GM23338 (cell line): ENCODE measurements at regions not wholly inside any gene's neighbourhood (a gene's known extent, or its start where the extent isn't known, plus 50 kb on each side); places are given as distances from the start of the nearest gene placed in this dataset.

Source experiments
- CREB1 ChIP-seq: fragments of 250-450 bp; sonication (Bioruptor Pico); IDR thresholded peaks from 2 replicates; pipeline ENCODE4 v1.5.0; 2020; ENCODE audit warnings: low read depth, mild to moderate bottlenecking, moderate library complexity
- ETS1 ChIP-seq: IDR thresholded peaks from 2 replicates; pipeline ENCODE4 v1.6.1; 2016; ENCODE audit warnings: antibody characterized with exemption
- EZH2 ChIP-seq: fragments of 200-600 bp; sonication (generic); IDR thresholded peaks from one replicate; pipeline ENCODE4 v1.8.0; 2017; ENCODE audit warnings: antibody characterized with exemption, mild to moderate bottlenecking, low read depth; ENCODE audit not compliant: unreplicated experiment
- EZH2phosphoT487 ChIP-seq: fragments of 200-600 bp; sonication (generic); IDR thresholded peaks from one replicate; pipeline ENCODE4 v1.8.1; 2018; ENCODE audit warnings: antibody characterized with exemption; ENCODE audit not compliant: unreplicated experiment
- JUNB ChIP-seq: IDR thresholded peaks from one replicate; pipeline ENCODE4 v1.6.1; 2016; ENCODE audit warnings: antibody characterized with exemption; ENCODE audit not compliant: unreplicated experiment
- POLR2AphosphoS5 ChIP-seq: IDR thresholded peaks from 2 replicates; pipeline ENCODE4 v1.6.1; 2016; ENCODE audit warnings: antibody characterized with exemption, low read depth
- STAT1 ChIP-seq: IDR thresholded peaks from one replicate; pipeline ENCODE4 v1.6.1; 2016; ENCODE audit warnings: antibody characterized with exemption; ENCODE audit not compliant: unreplicated experiment
- ZNF114 ChIP-seq: fragments of 250-450 bp; sonication (Bioruptor Pico); IDR thresholded peaks from 2 replicates; pipeline ENCODE4 v1.5.0; 2020; ENCODE audit warnings: mild to moderate bottlenecking, moderate library complexity
- ZNF331 ChIP-seq: fragments of 250-450 bp; sonication (Bioruptor Pico); IDR thresholded peaks from 2 replicates; pipeline ENCODE4 v1.5.0; 2020; ENCODE audit warnings: low read depth, mild to moderate bottlenecking, moderate library complexity
- TF ChIP-seq, protein P1 (sequence below), 2 experiments: fragments of 200-600 bp in 1 of 2; sonication (generic) in 1 of 2; conservative IDR thresholded peaks; 2 replicates each; pipeline versions ENCODE4 v1.5.1 to v1.6.1; 2016 to 2017; ENCODE audit warnings: antibody characterized with exemption in 2 of 2, low read depth in 2 of 2, mild to moderate bottlenecking in 2 of 2, moderate library complexity in 1 of 2
- TF ChIP-seq, protein P2 (sequence below): IDR thresholded peaks from one replicate; pipeline ENCODE4 v1.6.1; 2018; ENCODE audit warnings: antibody characterized with exemption; ENCODE audit not compliant: unreplicated experiment

GRCh38 chr5:63164838-63165535 lies 586.4 kb downstream of the LRRC70 start:
- TF ChIP-seq, protein P1, sequence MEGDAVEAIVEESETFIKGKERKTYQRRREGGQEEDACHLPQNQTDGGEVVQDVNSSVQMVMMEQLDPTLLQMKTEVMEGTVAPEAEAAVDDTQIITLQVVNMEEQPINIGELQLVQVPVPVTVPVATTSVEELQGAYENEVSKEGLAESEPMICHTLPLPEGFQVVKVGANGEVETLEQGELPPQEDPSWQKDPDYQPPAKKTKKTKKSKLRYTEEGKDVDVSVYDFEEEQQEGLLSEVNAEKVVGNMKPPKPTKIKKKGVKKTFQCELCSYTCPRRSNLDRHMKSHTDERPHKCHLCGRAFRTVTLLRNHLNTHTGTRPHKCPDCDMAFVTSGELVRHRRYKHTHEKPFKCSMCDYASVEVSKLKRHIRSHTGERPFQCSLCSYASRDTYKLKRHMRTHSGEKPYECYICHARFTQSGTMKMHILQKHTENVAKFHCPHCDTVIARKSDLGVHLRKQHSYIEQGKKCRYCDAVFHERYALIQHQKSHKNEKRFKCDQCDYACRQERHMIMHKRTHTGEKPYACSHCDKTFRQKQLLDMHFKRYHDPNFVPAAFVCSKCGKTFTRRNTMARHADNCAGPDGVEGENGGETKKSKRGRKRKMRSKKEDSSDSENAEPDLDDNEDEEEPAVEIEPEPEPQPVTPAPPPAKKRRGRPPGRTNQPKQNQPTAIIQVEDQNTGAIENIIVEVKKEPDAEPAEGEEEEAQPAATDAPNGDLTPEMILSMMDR (conservative IDR thresholded peaks at IDR 0.05; ENCODE audit: low read depth in 2 of 2), result no peak
- TF ChIP-seq POLR2AphosphoS5, result no peak
- TF ChIP-seq EZH2, result no peak
- no peak for TF ChIP-seq EZH2phosphoT487
- TF ChIP-seq CREB1 (CRISPR knock-in tag), result no peak
- TF ChIP-seq, protein P2, sequence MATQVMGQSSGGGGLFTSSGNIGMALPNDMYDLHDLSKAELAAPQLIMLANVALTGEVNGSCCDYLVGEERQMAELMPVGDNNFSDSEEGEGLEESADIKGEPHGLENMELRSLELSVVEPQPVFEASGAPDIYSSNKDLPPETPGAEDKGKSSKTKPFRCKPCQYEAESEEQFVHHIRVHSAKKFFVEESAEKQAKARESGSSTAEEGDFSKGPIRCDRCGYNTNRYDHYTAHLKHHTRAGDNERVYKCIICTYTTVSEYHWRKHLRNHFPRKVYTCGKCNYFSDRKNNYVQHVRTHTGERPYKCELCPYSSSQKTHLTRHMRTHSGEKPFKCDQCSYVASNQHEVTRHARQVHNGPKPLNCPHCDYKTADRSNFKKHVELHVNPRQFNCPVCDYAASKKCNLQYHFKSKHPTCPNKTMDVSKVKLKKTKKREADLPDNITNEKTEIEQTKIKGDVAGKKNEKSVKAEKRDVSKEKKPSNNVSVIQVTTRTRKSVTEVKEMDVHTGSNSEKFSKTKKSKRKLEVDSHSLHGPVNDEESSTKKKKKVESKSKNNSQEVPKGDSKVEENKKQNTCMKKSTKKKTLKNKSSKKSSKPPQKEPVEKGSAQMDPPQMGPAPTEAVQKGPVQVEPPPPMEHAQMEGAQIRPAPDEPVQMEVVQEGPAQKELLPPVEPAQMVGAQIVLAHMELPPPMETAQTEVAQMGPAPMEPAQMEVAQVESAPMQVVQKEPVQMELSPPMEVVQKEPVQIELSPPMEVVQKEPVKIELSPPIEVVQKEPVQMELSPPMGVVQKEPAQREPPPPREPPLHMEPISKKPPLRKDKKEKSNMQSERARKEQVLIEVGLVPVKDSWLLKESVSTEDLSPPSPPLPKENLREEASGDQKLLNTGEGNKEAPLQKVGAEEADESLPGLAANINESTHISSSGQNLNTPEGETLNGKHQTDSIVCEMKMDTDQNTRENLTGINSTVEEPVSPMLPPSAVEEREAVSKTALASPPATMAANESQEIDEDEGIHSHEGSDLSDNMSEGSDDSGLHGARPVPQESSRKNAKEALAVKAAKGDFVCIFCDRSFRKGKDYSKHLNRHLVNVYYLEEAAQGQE, result no peak
- no peak for TF ChIP-seq ZNF114 (CRISPR knock-in tag)
- no peak for TF ChIP-seq JUNB
- no peak for TF ChIP-seq ETS1
- TF ChIP-seq STAT1, result no peak
- no peak for TF ChIP-seq ZNF331 (CRISPR knock-in tag)
